ENCODE measurements at regions not wholly inside any gene's neighbourhood (a gene's known extent, or its start where the extent isn't known, plus 50 kb on each side); places are given as distances from the start of the nearest gene placed in this dataset.

DNA sequence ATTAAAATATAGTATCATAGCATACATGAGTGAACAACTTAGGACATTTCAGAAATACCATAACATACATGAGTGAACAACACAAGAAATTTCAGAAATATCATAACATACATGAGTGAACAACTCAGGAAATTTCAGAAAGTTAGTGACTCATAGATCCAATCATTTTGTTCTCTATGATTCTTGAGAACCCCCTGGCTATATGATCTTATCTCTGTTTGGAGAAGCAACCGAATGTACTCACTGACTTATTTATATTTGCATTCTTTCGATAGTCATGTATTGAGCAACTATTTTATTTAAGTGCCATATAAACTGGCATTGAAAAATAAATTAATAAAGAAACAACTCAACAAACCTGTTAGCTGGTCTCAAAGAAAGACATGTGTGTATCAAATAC, 251.1 kb downstream of the EFNB2 start:
- no peak overlapping the region for H3K4me3 ChIP-seq (ENCODE audit: low read depth, poor library complexity, severe bottlenecking)
- 53 to 55% methylated on average over 2 of the region's 2 CpGs for WGBS, 2 donors
- no peak for DNase-seq (ENCODE audit: low spot score in 2 of 2)
- TF ChIP-seq, protein P1, sequence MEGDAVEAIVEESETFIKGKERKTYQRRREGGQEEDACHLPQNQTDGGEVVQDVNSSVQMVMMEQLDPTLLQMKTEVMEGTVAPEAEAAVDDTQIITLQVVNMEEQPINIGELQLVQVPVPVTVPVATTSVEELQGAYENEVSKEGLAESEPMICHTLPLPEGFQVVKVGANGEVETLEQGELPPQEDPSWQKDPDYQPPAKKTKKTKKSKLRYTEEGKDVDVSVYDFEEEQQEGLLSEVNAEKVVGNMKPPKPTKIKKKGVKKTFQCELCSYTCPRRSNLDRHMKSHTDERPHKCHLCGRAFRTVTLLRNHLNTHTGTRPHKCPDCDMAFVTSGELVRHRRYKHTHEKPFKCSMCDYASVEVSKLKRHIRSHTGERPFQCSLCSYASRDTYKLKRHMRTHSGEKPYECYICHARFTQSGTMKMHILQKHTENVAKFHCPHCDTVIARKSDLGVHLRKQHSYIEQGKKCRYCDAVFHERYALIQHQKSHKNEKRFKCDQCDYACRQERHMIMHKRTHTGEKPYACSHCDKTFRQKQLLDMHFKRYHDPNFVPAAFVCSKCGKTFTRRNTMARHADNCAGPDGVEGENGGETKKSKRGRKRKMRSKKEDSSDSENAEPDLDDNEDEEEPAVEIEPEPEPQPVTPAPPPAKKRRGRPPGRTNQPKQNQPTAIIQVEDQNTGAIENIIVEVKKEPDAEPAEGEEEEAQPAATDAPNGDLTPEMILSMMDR (IDR thresholded peaks at IDR 0.05): no peak
- TF ChIP-seq POLR2A (IDR thresholded peaks at IDR 0.05): no peak
- intact Hi-C loops (cut with DNase I; ENCODE audit: low total_unique reads): no loop called here

- no peak for DNase-seq (ENCODE audit: low spot score in 2 of 2)
- intact Hi-C loops (cut with DNase I; ENCODE audit: low total_unique reads): no loop called here
- 77 to 85% methylated on average over 8 to 9 of the region's 9 CpGs for WGBS, 2 donors
- TF ChIP-seq POLR2A (IDR thresholded peaks at IDR 0.05): no peak
- TF ChIP-seq, protein P1 (IDR thresholded peaks at IDR 0.05): no peak
- no peak overlapping the region for H3K4me3 ChIP-seq (ENCODE audit: low read depth, poor library complexity, severe bottlenecking)
Observed at GRCh38 chr13:106281426-106281825, 254.0 kb downstream of the EFNB2 start.

GRCh38 chr13:106277484-106278154, 257.8 kb downstream of the EFNB2 start:
- WGBS, 2 donors: 59 to 67% methylated on average over 10 of the region's 10 CpGs
- intact Hi-C loops (cut with DNase I; ENCODE audit: low total_unique reads): no loop called here
- TF ChIP-seq, protein P1 (IDR thresholded peaks at IDR 0.05): no peak
- no peak for TF ChIP-seq POLR2A (IDR thresholded peaks at IDR 0.05)

DNA sequence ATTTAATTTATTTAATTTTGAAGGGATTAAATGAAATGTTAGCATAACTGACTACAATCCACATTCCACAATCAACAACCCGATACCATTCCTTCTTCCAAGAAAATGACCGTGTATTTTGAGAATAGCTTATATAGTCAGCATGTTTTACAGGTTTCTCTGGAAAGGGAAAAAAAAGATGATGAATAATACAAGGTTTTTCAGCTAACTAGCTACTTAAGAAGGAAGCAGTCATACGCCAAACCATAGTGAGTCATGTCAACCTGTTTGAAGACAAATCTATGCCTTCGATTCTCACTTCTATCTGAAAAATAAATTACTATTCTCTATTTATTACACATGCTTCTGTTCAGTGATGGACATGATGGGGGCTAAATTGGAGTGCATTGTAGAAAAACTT, 258.6 kb downstream of the EFNB2 start:
- TF ChIP-seq POLR2A (IDR thresholded peaks at IDR 0.05): no peak
- TF ChIP-seq, protein P1 (IDR thresholded peaks at IDR 0.05): no peak
- H3K4me3 ChIP-seq (ENCODE audit: low read depth, poor library complexity, severe bottlenecking): no peak overlapping the region
- 62 to 80% methylated on average over 4 of the region's 4 CpGs for WGBS, 2 donors
- intact Hi-C loops (cut with DNase I; ENCODE audit: low total_unique reads): no loop called here
- no peak for DNase-seq (ENCODE audit: low spot score in 2 of 2)

More at GRCh38 chr13:106277484-106278154, 257.8 kb downstream of the EFNB2 start:
- no peak overlapping the region for H3K4me3 ChIP-seq (ENCODE audit: low read depth, poor library complexity, severe bottlenecking)
- DNase-seq (ENCODE audit: low spot score in 2 of 2): no peak

- 64 to 68% methylated on average over 4 of the region's 4 CpGs for WGBS, 2 donors
- intact Hi-C loops (cut with DNase I; ENCODE audit: low total_unique reads): no loop called here
- DNase-seq (ENCODE audit: low spot score in 2 of 2): no peak
- TF ChIP-seq POLR2A (IDR thresholded peaks at IDR 0.05): no peak
- TF ChIP-seq, protein P1 (IDR thresholded peaks at IDR 0.05): no peak
- H3K4me3 ChIP-seq (ENCODE audit: low read depth, poor library complexity, severe bottlenecking): no peak overlapping the region
Observed at GRCh38 chr13:106275446-106276032, 259.9 kb downstream of the EFNB2 start.

Data from lower leg skin (tissue), 4 donors.